Middle frontal gyrus (tissue), 1 donor: ENCODE measurements at regions not wholly inside any gene's neighbourhood (a gene's known extent, or its start where the extent isn't known, plus 50 kb on each side); places are given as distances from the start of the nearest gene placed in this dataset.
"Not testable (repeated sequence)": the region's sequence is repeated elsewhere in the genome, so short reads cannot be mapped to it uniquely, and the experiment has no call there.

Experiments
- DNase-seq: peaks from one replicate; pipeline ENCODE4 v3.0.0-alpha.2; 2015; ENCODE audit warnings: low spot score; ENCODE audit errors: extremely low spot score

DNA sequence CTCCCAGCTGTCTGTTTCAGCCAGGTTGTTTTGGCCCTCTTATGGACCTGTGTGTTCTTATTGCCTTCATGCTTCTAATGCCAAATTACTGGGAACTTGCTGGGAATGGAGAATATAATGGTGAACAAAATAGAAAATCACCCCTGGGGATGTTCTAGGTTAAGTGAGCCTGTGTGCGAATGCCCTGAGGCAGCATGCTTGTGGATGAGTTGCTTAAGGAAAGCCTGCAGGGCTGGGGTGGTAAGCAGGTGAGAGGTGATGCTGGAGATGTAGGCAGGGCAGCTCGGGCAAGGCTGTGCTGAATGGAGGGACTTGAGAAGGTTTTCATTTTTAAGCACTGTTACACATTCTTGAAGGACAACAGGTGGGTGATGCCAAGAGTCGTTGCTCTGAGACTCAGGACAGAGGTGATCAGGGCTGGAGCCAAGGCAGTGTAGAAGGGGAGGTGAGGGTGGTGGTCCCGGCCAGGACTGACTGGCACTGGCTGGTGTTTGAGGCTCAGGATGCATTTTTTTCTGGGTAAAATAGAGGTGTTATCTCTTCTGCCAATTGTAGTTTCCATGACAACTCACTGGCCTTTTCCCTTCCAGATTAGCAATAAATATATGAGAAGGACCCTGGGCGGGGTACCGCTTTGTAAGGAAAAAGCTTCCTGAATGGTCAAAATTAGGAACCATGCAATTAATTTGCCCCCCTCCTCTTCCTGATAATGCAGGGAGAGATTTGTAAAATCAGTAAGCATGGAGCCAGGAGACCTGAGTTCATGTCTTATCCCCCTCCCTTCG lies 342.8 kb downstream of the ICE1 start:
- DNase-seq, result no peak

DNA sequence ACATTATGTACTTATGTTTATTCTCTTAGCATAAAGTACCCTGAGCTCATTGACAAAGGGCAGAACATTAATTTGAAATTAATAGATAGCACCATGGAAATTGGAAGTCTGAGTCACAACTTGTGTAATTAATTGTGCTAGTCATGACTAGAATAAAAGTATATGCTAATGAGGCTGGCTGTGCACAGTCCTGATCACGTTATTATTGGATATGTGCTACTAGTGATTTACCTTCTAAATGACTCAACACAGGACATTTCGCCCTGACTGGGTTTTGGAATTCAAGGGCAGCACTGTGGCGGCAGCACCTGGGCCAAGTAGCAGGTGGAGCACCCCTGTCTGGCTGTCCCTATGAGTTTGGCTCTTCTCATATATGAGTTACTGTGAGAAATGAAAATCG lies 341.8 kb downstream of the ICE1 start:
- DNase-seq, result no peak

DNA sequence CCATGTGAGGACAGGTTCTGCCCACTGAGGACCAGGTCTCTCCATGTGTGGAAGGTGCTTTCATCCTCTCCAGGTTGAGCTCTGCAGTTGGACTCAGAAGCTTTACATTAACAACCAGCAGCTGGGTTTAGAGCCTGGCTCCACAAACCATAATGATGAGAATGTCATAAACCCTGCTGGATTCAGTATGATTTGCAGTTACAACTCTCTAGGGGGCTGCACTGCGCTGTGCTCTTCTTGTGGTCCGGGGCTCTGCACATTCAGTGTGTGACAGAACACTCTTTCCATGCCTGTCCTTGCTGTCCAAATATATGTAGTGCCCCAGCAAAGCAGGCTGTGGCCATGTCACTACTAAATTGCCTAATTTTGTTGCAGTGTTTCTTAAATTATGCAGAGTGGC lies 334.3 kb downstream of the ICE1 start:
- no peak for DNase-seq

DNA sequence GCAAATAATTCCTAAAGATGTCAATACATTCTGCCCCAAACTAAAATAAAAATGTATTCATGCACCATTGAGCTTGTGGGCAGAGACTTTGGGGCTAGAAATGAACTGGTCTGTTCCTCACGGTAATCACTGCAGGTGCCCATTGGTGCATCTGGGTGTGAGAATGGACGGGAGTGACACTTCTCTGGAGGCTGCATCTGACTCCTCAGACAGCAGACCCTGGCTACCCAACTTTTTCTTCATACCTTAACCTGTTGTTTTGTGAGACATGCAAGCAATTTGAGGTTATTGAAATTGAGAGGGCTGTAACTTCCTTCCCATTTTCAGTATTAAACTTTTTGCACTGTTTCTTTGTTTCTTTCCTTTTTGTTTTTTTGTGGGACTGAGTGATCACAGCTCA lies 333.4 kb downstream of the ICE1 start:
- no peak for DNase-seq

DNA sequence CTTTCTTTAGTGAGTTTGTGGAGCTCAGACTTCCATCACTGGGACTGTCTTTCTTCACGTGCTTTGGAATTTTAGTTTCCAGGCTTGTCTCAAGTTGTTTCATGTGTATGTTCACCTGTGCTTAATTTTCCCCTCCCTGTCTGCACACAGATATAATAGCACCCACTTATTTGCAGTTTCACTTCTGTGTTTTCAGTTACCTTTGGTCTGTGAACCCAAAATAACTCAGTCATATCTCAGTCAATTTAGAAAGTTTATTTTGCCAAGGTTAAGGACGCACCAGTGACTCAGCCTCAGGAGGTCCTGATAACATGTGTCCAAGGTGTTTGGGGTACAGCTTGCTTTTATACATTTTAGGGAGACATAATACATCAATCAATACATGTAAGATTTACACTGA lies 330.4 kb downstream of the ICE1 start:
- DNase-seq, result no peak

DNA sequence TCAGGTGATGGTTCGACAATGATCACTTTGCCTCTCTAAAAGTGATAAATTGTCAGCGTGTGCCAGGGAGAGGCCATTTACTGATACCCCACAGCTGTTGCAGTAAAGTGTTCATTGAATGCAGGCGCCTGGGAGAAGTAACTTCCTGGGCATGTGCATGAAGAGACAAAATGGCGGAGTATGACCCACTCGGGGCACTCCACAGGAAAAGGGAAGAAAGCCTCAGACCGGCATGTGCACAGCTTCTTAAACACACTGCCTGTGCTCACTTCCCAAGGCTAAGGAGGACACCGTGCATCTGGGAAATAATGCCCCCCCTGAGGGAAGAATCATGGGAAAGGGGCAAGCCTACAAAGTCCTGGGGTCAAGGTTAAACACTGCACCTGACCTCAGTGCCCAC lies 329.5 kb downstream of the ICE1 start:
- DNase-seq, result no peak

DNA sequence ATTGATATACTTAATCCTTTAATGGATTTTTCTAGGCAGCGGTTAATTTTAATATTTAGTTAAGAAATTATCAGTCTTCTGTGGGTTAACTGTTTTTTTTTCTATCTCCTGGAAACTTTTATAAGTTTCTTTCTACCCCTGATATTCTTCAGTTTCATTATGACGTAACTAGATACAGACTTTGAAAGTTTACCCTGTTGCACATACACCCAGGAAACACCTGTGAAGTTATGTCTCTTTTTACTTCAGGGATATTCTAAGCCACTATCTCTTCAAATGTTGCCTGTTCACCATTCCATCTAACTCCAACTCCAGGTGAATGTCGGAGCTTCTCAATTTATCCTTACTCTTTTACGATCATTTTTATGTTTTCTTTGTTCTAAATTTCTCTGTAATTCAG lies 329.0 kb downstream of the ICE1 start:
- DNase-seq, result no peak

DNA sequence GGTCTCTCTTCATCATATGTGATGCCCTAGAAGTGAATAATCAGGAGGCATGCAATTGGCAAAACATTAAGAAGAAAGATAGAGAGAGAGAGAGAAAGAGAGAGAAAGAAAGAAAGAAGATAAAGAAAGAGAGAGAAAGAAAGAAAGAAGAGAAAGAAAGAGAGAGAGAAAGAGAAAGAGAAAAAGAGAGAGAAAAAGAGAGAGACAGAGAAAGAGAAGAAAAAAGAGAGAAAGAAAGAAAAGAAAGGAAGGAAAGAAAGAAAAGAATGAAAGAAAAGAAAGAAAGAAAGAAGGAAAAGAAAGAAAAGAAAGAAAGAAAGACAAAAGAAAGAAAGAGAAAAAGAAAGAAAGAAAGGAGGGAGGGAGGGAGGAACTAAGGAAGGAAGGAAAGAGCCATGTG lies 318.9 kb downstream of the ICE1 start:
- no peak for DNase-seq

DNA sequence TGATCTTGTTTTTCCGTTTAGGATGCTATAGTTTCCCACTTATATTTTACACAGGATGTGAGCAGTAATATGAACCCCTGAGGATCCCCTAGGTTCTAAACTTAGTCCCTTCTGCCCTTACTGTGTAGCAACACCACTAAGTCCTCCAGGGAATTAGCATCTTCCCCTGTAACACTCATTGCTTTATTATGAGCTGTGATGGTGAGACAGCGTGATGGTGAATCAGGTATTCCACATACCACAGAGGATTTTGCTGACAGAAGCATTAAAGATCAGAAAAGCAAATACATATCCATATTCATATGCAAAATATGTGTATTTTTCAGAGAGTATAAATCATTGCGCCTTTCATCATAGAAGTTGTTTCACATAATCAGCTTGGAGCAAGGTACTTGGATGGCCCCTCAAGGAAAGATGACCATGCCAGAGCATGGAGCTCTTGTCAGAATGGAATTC lies 317.0 kb downstream of the ICE1 start:
- no peak for DNase-seq

DNA sequence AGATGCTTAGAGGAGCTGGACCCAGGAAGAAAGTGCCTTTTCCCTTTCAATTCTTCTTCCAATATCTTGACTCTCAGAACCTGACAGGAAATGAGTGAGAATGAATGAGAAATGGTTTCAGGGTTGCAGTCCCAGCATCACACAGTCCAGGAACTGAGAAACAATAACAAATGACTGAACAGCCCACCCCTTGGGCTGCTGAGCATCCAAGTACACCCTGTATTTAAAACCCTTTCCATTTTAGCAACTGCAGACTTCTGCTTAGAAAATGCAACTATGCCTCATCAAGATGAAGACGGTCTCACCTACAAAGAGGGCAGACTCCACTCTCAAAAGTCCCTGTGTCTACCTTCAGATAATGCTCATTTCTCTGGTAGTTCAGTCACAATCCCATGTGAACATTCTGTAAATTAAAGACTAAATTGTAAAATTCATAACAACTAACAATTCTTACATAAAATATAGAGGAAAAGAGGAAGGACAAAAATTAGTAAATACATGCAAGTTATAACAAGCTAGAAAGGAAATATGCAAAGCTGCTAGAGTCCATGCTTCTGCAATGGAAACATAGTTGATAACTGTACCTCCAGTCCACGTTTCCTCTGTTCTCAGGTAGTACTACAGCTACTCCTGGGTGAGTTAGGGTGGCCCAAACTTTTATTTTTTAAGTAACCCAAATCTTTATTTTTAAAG lies 316.5 kb downstream of the ICE1 start:
- no peak for DNase-seq

DNA sequence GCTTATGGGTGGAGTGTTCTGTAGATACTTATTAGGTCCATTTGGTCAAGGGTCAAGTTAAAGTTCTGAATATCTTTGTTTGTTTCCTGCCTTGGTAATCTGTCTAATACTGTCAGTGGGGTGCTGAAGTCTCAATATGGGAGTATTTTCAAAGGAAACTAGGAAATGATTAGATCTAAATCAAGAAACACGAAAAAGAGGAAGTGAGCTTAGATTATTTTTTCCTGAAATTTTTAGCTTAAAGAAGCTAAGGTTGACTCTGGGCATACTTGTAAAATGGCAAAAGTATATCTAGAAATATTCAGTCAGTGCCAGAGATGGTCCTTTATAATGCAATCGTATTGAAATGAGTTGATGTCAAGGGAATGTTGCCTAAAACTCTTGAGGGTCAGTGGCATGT lies 313.5 kb downstream of the ICE1 start:
- DNase-seq, result no peak

DNA sequence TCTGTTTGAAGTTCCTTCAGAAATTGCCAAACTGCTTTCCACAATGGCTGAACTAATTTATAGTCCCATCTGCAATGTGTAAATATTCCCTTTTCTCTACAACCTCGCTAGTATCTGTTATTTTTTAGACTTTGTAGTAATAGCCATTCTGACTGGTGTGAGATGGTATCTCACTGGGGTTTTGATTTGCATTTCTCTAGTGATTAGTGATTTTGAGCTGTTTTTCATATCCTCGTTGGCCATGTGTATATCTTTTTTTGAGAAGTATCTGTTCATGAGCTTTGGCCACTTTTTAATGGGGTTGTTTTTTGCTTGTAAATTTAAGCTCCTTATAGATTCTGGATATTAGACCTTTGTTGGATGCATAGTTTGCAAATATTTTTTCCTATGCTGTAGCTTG lies 310.6 kb downstream of the ICE1 start:
- DNase-seq, result not testable (repeated sequence)

DNA sequence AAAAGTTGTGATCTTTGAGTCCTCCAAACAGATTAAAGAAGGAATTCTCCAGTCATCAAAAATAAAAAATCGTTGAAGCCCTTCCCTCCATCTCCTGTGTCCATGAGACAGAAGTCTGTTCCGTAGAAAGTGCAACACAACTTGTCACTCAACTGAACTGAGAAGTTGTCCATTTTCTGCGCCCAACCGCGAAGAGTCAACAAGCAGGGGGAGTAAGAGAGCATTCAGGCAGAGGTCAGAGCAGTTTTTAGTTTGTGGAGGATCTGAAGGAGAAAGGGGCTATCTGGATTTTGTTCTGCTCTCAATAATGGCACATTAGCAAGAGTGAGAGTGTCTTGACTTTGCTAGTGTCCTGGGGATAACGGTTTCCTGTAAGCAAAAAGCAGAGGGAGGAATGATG lies 303.9 kb downstream of the ICE1 start:
- no peak for DNase-seq

DNA sequence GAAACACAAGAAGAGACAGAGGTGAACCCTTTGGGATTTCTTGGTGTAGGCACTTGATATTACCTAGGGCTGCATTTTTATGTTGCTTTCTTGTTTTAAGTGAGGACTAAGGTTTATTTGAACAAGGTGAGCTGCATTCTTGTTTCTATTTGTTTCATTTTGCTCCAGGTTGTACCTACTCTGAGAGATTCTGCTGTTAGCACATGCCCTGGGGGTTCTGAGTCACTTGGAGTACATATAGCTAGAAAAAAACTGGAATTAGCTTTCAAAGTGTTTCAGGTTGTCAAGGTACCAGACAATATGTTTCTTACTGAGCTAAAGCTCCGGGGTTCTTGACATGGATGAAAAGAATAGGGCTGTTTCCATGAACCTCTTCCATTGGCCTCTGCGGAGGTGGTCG lies 299.4 kb downstream of the ICE1 start:
- DNase-seq, result no peak

DNA sequence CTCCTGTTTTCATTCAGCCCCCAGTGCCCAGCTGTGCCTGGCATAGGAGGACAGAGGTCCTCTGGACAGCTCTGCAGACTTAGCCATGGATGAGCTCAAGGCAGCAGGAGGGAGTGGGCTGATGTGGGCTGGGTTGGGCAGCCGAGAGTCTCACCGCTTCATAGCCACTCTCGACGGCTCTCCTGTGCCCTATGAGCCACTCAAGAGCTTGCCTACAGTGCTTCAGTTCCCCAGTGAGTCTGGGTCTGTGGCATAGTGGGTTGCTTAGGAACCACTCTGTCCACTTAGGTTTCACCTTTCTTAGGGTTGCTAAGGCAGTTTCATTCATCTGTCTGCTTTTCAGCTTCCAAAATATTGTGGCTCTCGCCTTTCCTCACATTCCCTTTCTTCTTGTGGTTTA lies 296.8 kb downstream of the ICE1 start:
- DNase-seq, result no peak

DNA sequence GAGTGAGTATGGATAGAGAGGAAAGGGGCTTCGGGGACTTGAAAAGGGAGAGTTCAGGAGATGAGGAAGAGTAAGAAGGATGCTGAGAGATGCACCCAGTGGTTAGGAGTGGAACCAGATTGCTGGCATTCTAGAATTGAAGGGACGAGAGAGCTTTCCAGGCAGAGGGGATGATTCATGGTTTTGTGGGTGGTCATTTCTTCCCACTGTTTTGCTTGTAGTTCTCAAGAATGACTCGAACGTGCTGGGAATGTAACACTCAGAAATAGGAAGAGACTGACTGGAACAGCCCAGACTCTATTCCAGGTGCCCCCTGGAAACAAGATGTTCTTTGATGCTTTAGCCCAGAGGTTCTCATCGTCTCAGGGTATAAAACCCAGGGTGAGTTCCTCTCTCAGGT lies 294.2 kb downstream of the ICE1 start:
- peak; percentile 22 for DNase-seq

DNA sequence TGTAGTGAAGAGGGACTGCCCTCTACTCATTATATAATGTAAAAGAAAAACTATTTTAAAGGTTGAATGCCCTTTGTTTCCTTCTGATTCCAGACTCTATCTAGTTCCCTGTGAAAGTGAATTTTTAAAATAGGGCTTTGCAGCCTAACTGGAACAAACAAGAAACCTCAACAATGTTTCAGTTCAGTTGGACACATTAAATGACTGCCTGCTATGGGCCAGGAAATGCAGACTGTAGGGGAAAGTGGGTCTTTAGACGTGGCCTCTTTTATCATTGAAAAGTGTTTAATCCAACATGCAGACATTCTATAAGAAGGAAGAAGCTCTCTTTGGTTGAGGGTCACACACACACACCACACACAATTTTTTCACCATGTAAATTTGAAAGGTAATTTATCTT lies 289.1 kb downstream of the ICE1 start:
- no peak for DNase-seq

DNA sequence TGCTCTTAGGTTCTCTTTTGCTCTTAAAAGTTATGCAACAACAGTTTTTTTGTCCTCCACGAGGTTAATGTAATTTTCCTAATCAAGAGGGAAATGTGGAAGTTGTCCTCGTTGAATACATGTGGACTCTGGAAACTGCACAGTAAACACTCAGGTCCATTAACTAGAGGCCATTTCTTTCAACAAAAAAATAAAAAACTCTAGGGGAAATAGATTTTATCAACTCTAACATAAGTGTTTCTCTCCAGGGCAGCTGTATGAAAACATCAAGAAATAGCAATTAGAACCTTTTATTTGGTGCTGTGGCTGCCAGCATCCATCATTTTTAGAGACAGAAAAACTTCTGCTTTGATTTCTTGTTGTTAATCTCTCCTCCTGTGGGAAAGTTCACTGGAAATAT lies 288.6 kb downstream of the ICE1 start:
- DNase-seq, result no peak

DNA sequence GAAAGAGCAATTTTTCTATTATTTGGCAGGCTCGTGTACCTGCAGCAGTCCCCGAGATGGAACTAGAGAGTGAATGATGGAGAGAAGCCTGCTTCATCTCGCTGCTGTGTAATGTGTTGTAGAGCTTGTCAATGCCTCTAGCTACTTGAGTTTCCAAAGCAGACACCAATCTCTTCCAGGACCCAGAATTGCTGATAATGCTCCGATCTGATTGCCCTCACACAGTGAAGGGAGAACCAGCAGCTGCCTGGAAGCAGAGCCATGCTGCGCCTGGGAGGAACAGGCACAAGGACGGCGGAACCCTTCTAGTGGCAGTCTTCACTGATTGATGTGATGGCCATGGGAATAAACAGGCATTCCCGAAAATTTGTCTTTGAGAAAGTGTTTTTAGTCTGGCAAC lies 288.0 kb downstream of the ICE1 start:
- no peak for DNase-seq

DNA sequence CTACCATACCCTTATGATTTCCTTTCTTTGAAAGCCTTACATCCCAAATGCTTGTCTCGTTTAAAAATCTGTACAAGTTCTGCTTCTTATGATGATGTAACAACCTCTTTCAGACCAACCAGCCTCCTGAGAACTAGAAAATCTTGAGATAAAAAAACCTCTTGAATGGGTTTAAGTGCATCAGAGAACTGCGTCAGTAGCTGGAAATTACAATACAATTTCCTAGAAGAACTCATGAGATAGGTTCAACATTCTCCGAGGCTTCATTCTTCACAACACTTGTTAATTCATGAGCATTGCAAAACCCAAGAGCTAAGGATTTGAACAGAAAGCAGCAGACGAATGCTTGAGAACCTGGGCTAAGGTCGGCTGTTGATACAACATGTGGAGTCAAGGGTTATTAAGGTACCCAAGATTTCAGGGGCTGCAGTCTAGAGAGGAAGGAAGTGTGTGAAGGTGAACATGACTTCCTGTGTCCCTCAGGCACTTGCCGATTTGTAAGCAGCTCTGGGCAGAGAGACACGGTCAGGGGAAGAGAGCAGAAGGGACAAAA lies 286.0 kb downstream of the ICE1 start:
- no peak for DNase-seq

DNA sequence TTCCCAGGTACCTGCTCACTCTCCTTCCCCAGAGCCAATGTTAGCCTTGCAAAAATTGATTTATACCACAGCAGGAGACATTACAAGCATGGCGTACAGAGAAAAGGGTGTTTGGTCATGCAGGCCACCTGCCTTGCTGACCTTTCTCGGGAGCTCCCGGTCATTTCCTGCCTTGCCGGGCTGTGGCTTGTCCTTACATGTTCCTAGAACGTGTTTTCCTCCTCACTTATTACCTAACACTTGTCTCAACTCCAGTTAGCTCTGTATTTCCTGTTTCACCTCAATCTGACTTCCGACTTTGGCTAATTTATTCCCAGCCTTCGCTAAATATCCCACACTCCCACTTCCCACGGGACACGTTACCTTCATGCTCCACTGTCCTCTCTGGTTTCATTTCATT lies 282.5 kb downstream of the ICE1 start:
- no peak for DNase-seq

DNA sequence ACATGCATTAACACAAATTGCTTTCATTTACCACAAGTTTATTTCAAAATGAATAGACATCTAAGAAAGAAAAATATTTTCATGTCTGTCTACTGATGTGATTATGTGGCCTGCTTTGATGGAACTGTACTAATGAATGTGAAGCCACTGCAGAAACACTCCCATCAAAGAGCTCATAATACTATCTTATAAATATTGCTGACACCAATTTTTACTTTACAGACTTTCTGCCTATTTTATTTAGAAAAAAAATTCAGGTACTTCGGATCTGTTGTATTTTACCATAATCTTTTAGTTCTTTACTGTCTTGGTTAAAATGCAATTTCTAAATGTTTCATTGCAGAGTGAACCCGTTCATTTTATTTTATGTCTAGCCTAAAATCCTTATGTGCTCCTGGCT lies 281.9 kb downstream of the ICE1 start:
- no peak for DNase-seq

DNA sequence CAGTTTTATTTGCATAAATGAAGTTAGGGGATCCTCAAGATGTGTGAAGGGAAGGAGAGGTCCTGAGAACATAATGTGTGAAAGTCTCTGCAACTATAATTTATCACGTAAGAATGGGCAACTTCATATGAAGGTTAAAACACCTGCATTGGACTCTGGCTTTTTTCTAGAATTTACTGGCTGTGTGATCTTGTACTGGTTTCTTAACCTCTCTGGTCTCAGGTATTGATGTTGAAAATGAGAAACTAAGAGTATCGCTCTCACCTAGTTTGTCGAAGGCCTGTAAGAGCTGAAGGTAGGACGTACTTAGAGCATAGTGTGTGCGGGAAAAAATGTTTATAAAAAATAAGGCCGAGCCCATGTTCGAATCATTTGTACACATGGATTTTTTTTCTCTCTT lies 280.5 kb downstream of the ICE1 start:
- DNase-seq, result no peak
